ENCODE measurements at regions not wholly inside any gene's neighbourhood (a gene's known extent, or its start where the extent isn't known, plus 50 kb on each side); places are given as distances from the start of the nearest gene placed in this dataset.

DNA sequence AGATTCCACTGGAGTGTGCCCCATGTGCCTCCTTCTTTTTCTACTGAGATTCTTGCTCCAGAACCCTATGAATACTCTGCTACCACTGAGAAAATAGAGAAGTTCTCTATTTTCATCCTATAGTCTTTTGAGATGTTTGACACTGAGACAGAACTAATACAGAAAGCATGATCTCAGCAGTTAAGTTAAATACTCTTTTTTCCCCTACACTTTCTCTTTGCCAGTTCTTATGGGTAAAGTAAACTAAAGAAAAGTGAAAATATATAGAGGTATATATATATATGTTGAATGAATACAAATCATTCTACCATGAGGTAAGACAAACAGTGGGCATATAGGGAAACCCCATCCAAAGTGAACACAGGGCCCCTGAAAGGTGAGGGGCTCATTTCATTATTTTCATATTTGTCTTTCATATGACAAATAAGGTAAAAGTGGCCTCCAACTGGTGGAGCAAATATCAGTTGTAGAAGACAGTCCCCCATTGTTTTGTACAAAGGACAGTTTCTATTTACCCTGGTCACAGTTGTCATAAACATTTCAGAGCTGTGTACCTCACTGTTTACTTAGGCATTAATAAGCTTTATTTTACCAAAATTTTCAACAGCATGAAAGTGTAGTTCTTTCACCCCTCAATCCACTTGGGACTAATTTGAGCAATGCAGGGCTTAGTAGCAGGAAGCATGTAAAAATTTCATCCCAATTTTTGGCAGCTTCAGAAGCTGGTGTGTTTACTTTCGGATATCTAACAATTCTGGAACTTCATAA is 188.3 kb upstream of the MARCKS start:
- Histone ChIP-seq H2AFZ (ENCODE audit: low read depth, low read length, poor library complexity, severe bottlenecking) (no peak overlapping the region), H3K9ac (ENCODE audit: low read length) (no peak overlapping the region), H3K27me3 (ENCODE audit: insufficient read depth, low read length) (no peaks in the 10 kb centered on the region), H3K36me3 (ENCODE audit: control insufficient read depth in 1 of 2, insufficient read depth in 2 of 2, low read length in 2 of 2) (no peaks in the 10 kb centered on the region), H4K20me1 (ENCODE audit: insufficient read depth) (no peaks in the 10 kb centered on the region), H3K4me3 (replicated peaks in 1 of 2; ENCODE audit: low read depth in 1 of 2, low read length in 2 of 2) (no peak overlapping the region), H3K9me2 (ENCODE audit: insufficient read depth) (no peaks in the 10 kb centered on the region), H3K4me1 (ENCODE audit: control insufficient read depth in 1 of 2, insufficient read depth in 2 of 2, low read length in 2 of 2) (no peaks in the 10 kb centered on the region), H3K4me2 (ENCODE audit: low read length) (no peak overlapping the region), H3K27ac (ENCODE audit: low read depth, low read length) (no peak overlapping the region), H3K79me2 (ENCODE audit: insufficient read depth, low read length) (no peaks in the 10 kb centered on the region), H3K9me3 (ENCODE audit: control insufficient read depth in 1 of 2, insufficient read depth in 1 of 2, low read depth in 1 of 2, low read length in 2 of 2) (no peaks in the 10 kb centered on the region)
- intact Hi-C loops (cut with micrococcal nuclease), result no loop called here
- no TSS peak for BruUV-seq (replicated peaks)
- DNase-seq (ENCODE audit: low read depth, low spot score) (no peak), ATAC-seq (no peak)
- ChIA-PET POLR2A (no interaction called here), RAD21 (ENCODE audit: low non-redundant PET in 1 of 2, low total read pairs in 2 of 2, uncharacterized antibody in 2 of 2, unreplicated experiment in 2 of 2) (no interaction called here), CTCF (no interaction called here)
- no peak for TF ChIP-seq SIN3A (IDR thresholded peaks at IDR 0.05; ENCODE audit: low read depth)
- TF ChIP-seq, protein P1, sequence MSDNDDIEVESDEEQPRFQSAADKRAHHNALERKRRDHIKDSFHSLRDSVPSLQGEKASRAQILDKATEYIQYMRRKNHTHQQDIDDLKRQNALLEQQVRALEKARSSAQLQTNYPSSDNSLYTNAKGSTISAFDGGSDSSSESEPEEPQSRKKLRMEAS (IDR thresholded peaks at IDR 0.05), result no peak

DNA sequence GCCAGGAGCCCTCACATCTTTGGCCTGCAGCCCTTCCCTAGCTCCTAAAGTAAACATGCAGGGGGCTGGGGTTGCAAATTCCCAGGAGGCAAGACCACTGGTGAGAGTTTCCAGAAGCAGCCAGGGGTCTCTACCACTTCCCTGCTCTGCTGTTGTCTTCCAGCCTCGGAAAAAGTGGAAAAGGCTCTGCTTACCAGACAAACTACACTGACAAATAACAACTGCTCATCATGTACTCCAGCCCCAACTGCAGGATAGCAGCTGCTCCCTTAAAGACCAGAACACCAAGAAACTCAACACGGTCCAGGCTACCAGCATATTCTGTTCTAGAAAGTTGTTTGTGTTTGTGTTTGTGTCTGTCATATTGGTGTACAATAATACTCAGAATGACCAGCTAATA is 187.5 kb upstream of the MARCKS start:
- no peak overlapping the region for H3K4me2 ChIP-seq (ENCODE audit: low read length)
- no peaks in the 10 kb centered on the region for H3K36me3 ChIP-seq (ENCODE audit: control insufficient read depth in 1 of 2, insufficient read depth in 2 of 2, low read length in 2 of 2)
- H3K27ac ChIP-seq (ENCODE audit: low read depth, low read length), result no peak overlapping the region
- ATAC-seq, result no peak
- intact Hi-C loops (cut with micrococcal nuclease), result no loop called here
- no TSS peak for BruUV-seq (replicated peaks)
- no peaks in the 10 kb centered on the region for H3K9me2 ChIP-seq (ENCODE audit: insufficient read depth)
- RAD21 ChIA-PET (ENCODE audit: low non-redundant PET in 1 of 2, low total read pairs in 2 of 2, uncharacterized antibody in 2 of 2, unreplicated experiment in 2 of 2), result no interaction called here
- CTCF ChIA-PET, result no interaction called here
- H2AFZ ChIP-seq (ENCODE audit: low read depth, low read length, poor library complexity, severe bottlenecking), result no peak overlapping the region
- H3K79me2 ChIP-seq (ENCODE audit: insufficient read depth, low read length), result no peaks in the 10 kb centered on the region
- DNase-seq (ENCODE audit: low read depth, low spot score), result no peak
- TF ChIP-seq, protein P1 (IDR thresholded peaks at IDR 0.05), result no peak
- TF ChIP-seq EZH2 (IDR thresholded peaks at IDR 0.05) (no peak), ZFX (IDR thresholded peaks at IDR 0.05) (no peak), SIN3A (IDR thresholded peaks at IDR 0.05; ENCODE audit: low read depth) (no peak), CEBPB (IDR thresholded peaks at IDR 0.05; ENCODE audit: low read depth) (no peak), CBX3 (IDR thresholded peaks at IDR 0.05; ENCODE audit: low read depth) (no peak), EGR1 (IDR thresholded peaks at IDR 0.05; ENCODE audit: low read depth) (no peak)
- TF ChIP-seq, protein P2, sequence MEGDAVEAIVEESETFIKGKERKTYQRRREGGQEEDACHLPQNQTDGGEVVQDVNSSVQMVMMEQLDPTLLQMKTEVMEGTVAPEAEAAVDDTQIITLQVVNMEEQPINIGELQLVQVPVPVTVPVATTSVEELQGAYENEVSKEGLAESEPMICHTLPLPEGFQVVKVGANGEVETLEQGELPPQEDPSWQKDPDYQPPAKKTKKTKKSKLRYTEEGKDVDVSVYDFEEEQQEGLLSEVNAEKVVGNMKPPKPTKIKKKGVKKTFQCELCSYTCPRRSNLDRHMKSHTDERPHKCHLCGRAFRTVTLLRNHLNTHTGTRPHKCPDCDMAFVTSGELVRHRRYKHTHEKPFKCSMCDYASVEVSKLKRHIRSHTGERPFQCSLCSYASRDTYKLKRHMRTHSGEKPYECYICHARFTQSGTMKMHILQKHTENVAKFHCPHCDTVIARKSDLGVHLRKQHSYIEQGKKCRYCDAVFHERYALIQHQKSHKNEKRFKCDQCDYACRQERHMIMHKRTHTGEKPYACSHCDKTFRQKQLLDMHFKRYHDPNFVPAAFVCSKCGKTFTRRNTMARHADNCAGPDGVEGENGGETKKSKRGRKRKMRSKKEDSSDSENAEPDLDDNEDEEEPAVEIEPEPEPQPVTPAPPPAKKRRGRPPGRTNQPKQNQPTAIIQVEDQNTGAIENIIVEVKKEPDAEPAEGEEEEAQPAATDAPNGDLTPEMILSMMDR (IDR thresholded peaks at IDR 0.05 in 2 of 3, conservative IDR thresholded peaks at IDR 0.05 in 1 of 3; ENCODE audit: borderline replicate concordance in 1 of 3, insufficient read depth in 1 of 3, low read depth in 2 of 3, low read length in 2 of 3), result no peak
- TF ChIP-seq, protein P3, sequence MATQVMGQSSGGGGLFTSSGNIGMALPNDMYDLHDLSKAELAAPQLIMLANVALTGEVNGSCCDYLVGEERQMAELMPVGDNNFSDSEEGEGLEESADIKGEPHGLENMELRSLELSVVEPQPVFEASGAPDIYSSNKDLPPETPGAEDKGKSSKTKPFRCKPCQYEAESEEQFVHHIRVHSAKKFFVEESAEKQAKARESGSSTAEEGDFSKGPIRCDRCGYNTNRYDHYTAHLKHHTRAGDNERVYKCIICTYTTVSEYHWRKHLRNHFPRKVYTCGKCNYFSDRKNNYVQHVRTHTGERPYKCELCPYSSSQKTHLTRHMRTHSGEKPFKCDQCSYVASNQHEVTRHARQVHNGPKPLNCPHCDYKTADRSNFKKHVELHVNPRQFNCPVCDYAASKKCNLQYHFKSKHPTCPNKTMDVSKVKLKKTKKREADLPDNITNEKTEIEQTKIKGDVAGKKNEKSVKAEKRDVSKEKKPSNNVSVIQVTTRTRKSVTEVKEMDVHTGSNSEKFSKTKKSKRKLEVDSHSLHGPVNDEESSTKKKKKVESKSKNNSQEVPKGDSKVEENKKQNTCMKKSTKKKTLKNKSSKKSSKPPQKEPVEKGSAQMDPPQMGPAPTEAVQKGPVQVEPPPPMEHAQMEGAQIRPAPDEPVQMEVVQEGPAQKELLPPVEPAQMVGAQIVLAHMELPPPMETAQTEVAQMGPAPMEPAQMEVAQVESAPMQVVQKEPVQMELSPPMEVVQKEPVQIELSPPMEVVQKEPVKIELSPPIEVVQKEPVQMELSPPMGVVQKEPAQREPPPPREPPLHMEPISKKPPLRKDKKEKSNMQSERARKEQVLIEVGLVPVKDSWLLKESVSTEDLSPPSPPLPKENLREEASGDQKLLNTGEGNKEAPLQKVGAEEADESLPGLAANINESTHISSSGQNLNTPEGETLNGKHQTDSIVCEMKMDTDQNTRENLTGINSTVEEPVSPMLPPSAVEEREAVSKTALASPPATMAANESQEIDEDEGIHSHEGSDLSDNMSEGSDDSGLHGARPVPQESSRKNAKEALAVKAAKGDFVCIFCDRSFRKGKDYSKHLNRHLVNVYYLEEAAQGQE (IDR thresholded peaks at IDR 0.05; ENCODE audit: low read depth), result no peak
- H3K9me3 ChIP-seq (ENCODE audit: control insufficient read depth in 1 of 2, insufficient read depth in 1 of 2, low read depth in 1 of 2, low read length in 2 of 2), result no peaks in the 10 kb centered on the region
- H3K4me1 ChIP-seq (ENCODE audit: control insufficient read depth in 1 of 2, insufficient read depth in 2 of 2, low read length in 2 of 2), result no peaks in the 10 kb centered on the region
- no peaks in the 10 kb centered on the region for H3K27me3 ChIP-seq (ENCODE audit: insufficient read depth, low read length)
- H3K9ac ChIP-seq (ENCODE audit: low read length), result no peak overlapping the region
- POLR2A ChIA-PET, result no interaction called here
- no peak overlapping the region for H3K4me3 ChIP-seq (replicated peaks in 1 of 2; ENCODE audit: low read depth in 1 of 2, low read length in 2 of 2)
- H4K20me1 ChIP-seq (ENCODE audit: insufficient read depth), result no peaks in the 10 kb centered on the region
